ENCODE measurements at regions not wholly inside any gene's neighbourhood (a gene's known extent, or its start where the extent isn't known, plus 50 kb on each side); places are given as distances from the start of the nearest gene placed in this dataset.
A peak's percentile ranks its signal among the peaks of the same experiment; 100 is the strongest.

- peaks cover 14% of the 10 kb centered on the region for H3K9me3 Mint-ChIP-seq
- DNase-seq (ENCODE audit: low read depth, low spot score), result no peak
- peaks cover 4% of the 10 kb centered on the region for H3K36me3 Mint-ChIP-seq (ENCODE audit: low read depth)
- H3K4me3 Mint-ChIP-seq, result no peak overlapping the region
- no peaks in the 10 kb centered on the region for H3K27me3 Mint-ChIP-seq (ENCODE audit: low read depth)
- H3K27ac Mint-ChIP-seq (ENCODE audit: unreplicated experiment), result no peak overlapping the region
- H3K4me1 Mint-ChIP-seq, result peaks cover 3% of the 10 kb centered on the region
- TF ChIP-seq CTCF (conservative IDR thresholded peaks at IDR 0.05), result no peak
Observed at GRCh38 chr3:17845026-17845812, 102.8 kb upstream of the TBC1D5 start.

GRCh38 chr3:17844236-17844635, 101.8 kb upstream of the TBC1D5 start:
- no peak for TF ChIP-seq CTCF (conservative IDR thresholded peaks at IDR 0.05)
- H3K27ac Mint-ChIP-seq (ENCODE audit: unreplicated experiment), result no peak overlapping the region
- no peak for DNase-seq (ENCODE audit: low read depth, low spot score)
- H3K9me3 Mint-ChIP-seq, result peaks cover 10% of the 10 kb centered on the region
- peaks cover 3% of the 10 kb centered on the region for H3K4me1 Mint-ChIP-seq
- H3K27me3 Mint-ChIP-seq (ENCODE audit: low read depth), result no peaks in the 10 kb centered on the region
- no peak overlapping the region for H3K4me3 Mint-ChIP-seq
- H3K36me3 Mint-ChIP-seq (ENCODE audit: low read depth), result peaks cover 4% of the 10 kb centered on the region

GRCh38 chr3:17841190-17841828, 98.9 kb upstream of the TBC1D5 start:
- no peak overlapping the region for H3K27ac Mint-ChIP-seq (ENCODE audit: unreplicated experiment)
- H3K4me1 Mint-ChIP-seq, result peaks cover 3% of the 10 kb centered on the region
- peak; percentile 96 for DNase-seq (ENCODE audit: low read depth, low spot score)
- no peaks in the 10 kb centered on the region for H3K9me3 Mint-ChIP-seq
- TF ChIP-seq CTCF (conservative IDR thresholded peaks at IDR 0.05), result peak; percentile 97
- H3K36me3 Mint-ChIP-seq (ENCODE audit: low read depth), result no peaks in the 10 kb centered on the region
- no peaks in the 10 kb centered on the region for H3K27me3 Mint-ChIP-seq (ENCODE audit: low read depth)
- no peak overlapping the region for H3K4me3 Mint-ChIP-seq

GRCh38 chr3:17840651-17841050, 98.2 kb upstream of the TBC1D5 start:
- Mint-ChIP-seq H3K27ac (ENCODE audit: unreplicated experiment) (no peak overlapping the region), H3K36me3 (ENCODE audit: low read depth) (no peaks in the 10 kb centered on the region), H3K4me1 (peaks cover 3% of the 10 kb centered on the region), H3K27me3 (ENCODE audit: low read depth) (no peaks in the 10 kb centered on the region), H3K9me3 (no peaks in the 10 kb centered on the region), H3K4me3 (no peak overlapping the region)
- TF ChIP-seq CTCF (conservative IDR thresholded peaks at IDR 0.05), result no peak
- no peak for DNase-seq (ENCODE audit: low read depth, low spot score)

- Mint-ChIP-seq H3K27ac (ENCODE audit: unreplicated experiment) (no peak overlapping the region), H3K27me3 (ENCODE audit: low read depth) (no peaks in the 10 kb centered on the region), H3K9me3 (no peaks in the 10 kb centered on the region), H3K4me3 (no peak overlapping the region), H3K4me1 (peaks cover 3% of the 10 kb centered on the region), H3K36me3 (ENCODE audit: low read depth) (no peaks in the 10 kb centered on the region)
- no peak for DNase-seq (ENCODE audit: low read depth, low spot score)
- no peak for TF ChIP-seq CTCF (conservative IDR thresholded peaks at IDR 0.05)
Observed at GRCh38 chr3:17840126-17840525, 97.7 kb upstream of the TBC1D5 start.
